MV-4-11 (cell line): ENCODE measurements at regions not wholly inside any gene's neighbourhood (a gene's known extent, or its start where the extent isn't known, plus 50 kb on each side); places are given as distances from the start of the nearest gene placed in this dataset.
A peak's percentile ranks its signal among the peaks of the same experiment; 100 is the strongest.
"Not testable (repeated sequence)": the region's sequence is repeated elsewhere in the genome, so short reads cannot be mapped to it uniquely, and the experiment has no call there.

ENCODE experiments used
- DNase-seq: peaks from one replicate; lab custom pipeline; 2025; lab: John Stamatoyannopoulos, UW

DNA sequence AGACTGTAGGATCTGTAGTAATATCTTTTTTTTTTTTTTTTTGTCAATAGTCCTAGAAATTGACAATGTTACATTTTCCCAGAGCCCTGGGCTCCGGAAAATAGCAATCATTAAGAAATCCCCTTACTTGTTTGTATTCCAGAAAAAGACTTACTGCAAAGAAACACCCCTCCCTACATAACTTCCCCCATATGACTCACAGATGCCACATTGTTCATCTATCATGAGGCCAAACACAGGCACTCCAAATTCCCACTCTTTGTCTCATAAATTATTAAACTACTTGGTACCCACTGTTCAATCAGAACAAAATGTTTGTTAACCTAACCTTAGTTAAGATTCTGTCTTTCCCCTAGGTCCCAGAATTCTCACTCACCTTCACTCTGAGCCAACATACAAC, 53.5 kb downstream of the TEX51 start:
- no peak for DNase-seq

DNA sequence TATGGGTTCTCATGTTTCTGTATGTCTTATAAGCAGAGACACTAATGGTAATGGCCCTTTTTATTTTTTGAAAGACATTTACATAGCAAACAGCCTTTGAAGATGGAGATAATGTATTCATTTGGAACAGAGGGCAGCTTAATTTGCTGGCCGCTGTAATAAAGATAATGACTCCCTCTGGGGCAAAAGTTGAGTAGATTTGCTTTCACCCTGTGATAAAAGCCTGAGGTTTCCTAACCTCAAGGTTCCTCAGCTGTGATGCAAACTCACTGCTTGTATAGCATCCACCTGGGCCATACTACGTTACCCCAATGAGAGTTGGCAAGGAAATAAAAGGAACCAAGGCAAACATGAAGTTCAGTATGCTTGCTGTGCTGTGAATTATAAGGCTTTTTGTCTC, 54.8 kb downstream of the TEX51 start:
- no peak for DNase-seq

DNA sequence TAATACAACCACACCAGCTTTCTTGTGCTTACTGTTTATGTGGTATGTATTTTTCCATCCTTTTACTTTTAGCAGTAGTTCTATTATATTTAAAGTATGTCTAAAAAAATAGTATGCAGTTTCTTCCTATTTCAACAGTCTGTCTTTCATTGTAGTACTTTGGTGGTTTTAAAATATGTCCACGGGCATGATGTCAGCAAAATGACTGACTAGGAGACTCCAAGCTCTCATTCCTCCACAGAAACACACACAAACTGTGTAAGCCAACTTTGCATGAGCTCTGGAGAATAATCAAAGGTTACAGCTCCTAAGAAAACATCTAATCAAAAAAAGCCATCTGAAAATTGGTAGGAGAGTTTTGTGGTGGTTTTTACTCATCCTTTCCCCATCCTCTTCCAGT, 56.1 kb downstream of the TEX51 start:
- DNase-seq, result no peak

DNA sequence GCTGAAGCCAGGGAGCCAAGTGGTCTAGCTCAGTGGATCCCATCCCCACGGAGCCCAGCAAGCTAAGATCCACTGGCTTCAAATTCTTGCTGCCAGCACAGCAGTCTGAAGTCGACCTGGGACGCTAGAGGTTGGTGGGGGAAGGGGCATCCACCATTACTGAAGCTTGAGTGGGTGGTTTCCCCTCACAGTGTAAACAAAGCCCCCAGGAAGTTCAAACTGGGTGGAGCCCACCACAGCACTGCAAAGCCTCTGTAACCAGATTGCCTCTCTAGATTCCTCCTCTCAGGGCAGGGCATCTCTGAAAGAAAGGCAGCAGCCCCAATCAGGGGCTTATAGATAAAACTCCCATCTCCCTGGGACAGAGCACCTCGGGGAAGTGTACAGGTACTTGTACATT, 58.1 kb downstream of the TEX51 start:
- DNase-seq, result not testable (repeated sequence)

DNA sequence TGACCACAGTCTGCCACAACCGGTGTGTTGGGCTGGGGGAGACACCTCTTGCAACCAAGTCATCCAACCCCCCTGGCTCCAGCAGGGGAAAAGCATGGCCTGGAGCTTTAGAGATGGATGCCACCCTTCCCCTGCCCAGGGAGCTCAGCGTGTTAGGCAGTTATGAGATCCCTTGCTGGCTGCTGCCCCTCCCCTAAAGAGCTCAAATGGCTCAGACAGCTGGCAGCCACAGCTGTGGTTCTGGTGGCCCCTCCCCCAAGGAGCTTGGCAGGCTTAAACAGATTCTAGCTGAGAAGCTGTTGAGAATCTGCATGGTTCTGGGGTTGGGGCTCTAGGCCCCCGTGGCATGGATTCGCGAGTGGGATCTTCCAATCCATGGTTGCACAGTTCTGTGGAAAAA, 64.7 kb downstream of the TEX51 start:
- DNase-seq, result no peak

DNA sequence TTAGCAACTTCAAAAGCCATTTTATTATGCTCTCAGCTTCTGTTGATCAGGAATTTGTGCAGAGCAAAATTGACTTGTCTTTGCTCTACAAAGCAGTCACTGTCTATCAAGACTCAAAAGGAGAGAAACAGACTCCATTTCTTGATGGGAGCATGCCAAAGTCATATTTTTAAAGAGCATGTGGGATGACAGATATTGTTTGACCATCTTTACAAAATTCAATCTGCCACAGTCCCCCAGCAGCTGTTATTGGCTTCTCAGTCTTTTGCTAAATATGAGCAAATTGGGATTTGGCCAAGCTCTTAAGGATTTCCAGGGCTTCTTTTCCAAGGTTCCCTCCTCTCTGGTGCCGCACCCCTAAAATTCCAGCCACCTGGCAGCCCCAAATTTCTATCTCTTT, 67.9 kb downstream of the TEX51 start:
- no peak for DNase-seq

DNA sequence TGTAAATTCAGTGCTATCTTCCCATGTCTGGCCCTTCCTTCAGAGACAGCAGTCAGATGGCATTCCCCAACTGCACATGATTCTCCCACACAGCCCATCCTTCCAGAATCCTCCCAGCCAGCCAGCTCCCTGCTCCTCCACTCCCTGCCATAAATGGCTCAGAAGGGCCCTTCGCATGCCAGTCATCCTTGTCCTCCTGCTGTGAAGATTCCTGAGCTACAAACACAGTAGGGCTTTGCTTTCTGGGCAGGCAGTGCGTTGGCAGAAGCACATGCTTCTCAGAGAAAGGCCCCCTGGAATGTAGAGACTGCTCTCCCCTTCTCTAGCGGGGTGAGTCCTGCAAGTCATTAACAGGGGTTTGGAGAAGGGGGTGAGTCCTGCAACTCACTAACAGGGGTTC, 71.9 kb downstream of the TEX51 start:
- DNase-seq, result no peak

DNA sequence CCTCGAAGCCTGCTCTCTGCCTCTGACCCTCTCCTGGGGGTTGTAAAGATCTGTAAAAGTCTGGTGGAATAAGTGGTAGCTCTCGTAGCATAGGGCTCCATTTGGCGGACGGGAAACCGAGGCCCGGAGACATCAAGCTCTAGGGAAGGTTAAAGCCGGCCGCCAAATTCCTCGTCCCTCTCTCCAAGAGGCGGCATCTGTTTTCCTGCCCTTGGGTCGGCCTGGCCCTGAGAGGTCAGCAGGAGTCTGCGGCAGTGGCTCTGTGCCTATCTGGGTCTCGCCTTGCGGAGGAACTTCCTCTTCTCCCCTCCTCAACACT, 72.4 kb downstream of the TEX51 start:
- DNase-seq, result no peak

DNA sequence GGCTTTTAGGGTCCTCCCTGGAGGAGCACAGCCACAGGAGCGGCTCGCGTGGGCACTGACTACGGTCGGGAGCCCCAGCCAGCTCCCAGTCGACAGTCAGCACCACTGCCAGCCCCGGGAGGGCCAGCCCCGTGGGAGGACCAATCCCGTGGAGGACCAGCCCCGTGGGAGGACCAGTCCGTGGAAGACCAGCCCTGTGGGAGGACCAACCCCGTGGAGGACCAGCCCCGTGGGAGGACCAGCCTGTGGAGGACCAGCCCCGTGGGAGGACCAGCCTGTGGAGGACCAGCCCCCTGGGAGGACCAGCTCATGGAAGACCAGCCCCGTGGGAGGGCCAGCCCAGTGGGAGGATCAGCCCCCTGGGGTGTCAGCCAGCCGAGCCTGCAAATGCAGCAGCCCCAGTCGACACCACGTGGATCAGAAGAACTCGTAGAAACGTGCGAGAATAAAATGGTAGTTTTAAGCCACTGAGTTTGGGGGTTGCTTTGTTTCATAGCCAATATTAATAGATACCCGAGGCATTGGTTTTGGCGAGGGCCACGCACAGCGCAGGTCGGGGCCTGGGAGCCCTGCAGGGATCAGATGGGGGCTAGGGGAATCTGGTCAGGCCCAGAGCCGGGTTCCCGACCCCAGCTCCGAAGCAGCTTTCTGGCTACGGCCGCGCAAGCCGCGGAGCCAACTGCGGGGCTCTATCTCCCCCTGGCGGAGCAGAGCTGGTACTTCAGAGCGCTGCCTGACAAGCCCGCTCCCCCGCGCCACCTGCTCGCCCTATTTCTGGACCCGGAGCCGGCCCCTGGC, 73.0 kb downstream of the TEX51 start:
- DNase-seq, result peak; percentile 45

DNA sequence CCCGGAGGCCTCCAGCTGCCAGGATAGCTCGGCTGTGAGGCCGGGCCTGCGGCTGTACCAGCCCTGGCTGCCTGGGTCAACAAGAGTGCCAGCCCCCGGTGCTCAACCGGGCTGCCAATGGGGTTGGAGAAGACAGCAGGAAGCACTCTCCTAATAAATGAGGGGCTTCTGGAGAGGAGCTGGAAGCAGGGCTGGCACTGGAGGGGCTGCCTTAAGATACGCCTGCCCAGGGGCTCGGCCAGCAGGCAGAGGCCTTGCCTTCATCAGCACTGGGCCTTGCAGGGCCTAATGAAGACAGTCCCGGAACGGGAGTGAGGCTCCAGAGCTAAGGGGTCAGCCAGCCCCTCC, 73.6 kb downstream of the TEX51 start:
- no peak for DNase-seq

DNA sequence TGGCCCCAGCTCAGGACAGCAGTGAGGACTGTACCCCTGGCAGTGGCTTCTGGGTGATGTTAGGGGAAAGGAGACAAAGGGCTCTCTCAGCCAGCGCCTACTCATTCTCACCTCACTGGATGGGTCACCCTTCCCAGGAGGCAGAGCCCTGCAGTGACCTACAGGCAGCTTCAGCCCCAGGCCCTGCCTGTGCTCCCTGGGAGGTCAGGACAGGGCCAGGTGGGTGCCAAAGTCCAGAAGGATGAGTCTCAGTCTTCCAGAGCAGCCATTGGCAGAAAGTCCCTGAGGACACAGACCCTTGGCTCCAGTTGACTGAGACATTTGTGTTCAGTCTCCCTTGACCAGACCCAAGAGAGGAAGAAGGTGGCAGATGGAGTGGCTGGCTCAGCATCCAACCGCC, 75.1 kb downstream of the TEX51 start:
- DNase-seq, result no peak

DNA sequence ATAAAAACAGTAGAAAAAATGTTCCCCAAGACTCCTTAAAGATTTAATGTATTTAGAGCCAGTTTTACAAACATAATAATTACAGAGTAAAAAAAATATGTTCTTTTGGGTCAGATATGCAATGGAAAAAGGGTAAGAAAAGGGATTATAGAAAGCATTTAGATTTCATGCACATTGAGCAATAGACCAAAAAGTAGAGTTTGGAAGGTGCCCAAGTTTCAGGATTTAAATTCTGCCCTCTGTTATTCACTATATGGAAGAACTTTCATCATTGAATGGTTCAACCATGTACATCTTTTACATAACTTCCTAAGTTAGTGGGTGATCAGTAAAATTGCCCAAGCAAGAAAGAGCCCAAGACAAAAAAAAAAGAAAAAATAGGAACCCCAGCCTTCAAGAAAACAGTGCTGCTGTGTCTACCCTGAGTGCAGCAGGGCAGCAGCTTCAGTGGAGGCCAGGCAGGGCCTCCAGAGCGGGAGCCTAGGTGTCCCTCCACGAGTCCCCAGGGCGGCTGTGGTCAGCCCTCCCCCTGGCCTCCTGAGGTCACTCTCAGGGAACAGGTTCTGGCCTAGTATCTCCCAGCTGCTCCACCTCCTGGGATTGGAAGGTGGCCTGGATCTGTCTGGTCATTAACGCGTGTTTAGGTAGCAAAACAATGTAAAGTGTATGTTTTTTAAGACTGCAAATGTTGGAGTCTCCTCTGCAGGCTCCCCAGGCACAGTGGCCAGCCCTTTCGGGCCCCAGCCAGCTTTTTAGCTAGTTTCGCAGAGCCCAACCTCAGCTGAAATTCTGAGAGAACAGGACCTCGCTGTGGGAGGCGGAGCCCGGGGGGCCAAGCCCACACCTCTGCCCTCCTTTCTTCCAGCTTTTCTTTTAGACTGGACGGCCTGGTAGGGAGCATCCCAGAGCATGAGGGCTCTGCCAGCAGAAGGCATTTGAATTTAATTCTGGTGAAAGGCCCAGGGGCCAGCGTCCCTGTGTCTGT, 77.3 kb downstream of the TEX51 start:
- peak; percentile 77 for DNase-seq

DNA sequence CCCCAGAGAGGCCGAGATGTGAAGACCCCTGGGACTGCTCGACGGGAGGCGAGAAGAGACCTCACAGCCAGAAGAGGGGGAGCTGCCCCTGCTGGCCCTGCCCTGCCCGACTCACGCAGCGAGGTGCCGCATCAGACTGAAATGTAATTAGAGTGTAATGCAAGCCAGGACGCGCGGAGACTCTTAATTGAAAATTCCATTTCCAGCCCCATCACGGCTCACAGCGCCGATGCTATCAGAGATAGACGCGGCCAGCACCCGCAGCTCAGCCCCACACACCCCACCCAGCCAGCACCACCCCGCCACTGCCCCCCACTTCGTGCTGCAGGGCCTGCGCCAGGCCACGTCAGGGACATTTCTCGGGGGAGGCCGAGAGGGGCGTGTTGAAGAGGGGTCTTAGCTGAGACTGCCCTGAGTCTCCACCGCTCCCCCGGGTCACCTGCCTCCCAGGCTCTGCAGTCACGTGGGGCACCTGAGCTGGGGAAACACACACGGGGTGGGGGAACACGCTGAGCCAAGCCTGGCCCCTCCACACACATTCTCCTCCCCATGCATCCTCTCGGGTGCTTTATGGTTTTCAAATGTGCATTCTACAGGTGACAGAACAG, 78.1 kb downstream of the TEX51 start:
- DNase-seq, result no peak

DNA sequence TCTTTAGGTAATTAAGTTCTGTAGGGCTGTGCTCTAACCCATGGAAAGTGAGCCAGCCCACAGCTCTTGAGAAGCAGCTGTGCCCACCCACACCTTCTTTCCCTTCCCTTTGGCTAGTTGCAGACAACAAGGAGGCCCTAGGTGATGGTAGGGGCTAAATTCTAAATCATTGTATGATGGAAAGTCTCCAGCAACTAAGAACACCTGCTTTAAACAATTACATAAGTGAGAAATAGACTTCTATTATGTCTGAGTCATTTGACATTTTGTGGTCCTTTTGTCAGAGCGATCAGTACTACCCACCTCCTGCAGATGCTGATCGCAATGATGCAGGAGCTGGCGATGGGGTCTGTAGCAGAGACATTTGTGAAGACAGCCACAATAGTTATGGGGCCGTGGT, 79.6 kb downstream of the TEX51 start:
- DNase-seq, result no peak

DNA sequence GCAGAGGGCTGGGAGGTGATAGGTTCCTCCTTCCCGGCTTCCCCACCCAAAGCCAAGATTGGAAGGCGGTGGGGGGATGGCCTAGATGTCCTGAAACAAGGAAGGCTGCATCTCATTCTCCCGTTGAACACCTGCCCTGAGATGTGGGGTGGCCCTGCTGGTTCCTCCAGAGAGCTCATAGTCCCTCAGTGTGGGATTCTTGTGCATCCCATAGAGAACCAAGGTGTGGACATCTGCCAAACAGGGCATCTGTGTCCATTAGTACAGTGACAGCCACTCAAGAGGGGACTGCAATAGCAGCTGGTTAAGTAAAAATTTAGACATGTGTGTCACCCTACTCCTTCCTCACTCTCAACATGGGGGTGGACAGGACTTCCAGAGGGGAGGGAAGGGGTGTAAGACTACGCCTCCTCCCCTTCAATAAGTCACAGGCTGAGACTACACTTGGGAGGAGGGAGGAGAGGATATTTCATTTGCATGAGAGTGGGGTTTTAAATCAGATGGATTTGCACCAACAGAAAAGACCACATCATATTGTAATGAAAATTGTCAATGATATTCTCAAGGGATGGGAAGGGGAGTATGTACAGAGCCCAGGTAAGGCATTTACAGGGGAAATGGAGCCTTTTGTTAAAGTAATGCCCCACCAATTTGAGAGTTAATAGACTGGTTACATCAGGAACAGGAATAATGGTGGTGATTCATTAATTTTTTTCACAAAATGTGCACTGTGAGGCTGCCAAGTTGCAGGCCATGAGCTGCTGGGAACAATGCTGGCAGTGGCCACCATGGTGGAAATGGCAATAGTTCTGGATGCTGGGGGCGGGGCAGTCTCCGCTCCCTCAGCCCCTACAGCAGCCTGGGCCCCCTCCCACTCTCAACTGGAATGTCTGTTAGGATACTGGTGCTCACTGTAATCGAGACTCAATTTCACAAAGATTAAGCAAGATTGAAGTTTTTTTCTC, 80.6 kb downstream of the TEX51 start:
- DNase-seq, result no peak

DNA sequence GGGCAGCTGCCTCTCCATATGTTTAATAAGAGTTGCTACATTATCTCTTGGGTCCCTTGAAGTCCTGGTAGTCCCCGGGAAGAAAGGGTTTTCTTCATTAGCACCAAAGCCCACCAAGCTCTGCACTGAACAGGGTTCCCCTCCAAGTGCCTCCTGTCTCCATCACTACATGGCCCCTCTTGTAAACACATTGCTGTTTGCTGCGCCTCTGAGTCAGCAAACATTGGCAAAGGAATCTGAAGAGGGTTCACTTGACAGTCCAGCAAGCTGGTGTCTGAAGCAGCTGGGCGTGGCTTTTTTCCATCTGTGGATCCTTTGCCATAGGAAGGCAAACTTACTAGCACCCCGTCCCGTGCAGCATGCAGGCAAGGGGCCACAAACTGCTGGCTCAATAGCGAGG, 82.8 kb downstream of the TEX51 start:
- DNase-seq, result no peak

DNA sequence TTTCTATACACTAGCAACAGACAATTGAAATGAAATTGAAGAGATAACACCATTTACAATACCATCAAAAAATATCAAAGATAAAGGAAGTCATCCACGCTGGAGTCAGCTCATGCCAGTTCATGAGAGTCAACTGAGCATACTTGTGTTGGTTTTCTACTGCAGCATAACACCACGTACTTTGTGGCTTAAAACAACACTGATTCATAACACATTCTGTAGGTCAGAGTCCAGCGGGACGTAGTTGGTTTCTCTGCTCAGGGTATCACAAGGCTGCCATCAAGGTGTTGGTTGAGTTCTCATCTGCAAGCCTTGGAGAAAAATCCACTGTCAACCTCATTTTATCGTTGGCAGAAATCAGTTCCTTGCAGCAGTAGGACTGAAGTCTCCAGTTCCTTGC, 84.2 kb downstream of the TEX51 start:
- DNase-seq, result no peak

DNA sequence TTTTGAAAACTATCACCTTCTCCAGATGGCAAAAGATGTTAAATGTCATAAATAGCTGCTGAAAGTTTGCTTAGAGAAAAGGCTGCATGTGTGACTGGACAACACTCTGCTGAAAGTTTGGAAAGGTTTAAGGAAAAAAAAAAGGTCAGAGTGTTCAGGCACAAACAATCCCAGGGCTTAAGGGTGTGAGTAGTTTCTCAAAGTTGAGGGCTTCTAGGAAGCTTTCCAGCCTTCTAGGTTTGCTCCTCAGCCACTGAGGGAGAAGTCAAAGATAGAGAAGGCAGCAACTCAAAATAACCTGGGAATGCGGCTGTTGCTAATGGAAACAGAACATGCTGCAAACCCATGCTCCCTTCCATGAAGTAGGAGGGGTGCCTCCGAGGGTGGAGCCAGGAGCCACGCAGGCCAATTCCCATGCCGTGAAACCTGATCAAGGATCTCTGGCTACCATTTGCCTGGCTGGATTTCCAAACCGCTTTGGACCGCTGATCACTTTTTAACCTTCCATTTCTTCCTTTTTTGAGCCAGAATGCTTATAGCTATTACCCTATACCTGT, 88.0 kb downstream of the TEX51 start:
- no peak for DNase-seq

DNA sequence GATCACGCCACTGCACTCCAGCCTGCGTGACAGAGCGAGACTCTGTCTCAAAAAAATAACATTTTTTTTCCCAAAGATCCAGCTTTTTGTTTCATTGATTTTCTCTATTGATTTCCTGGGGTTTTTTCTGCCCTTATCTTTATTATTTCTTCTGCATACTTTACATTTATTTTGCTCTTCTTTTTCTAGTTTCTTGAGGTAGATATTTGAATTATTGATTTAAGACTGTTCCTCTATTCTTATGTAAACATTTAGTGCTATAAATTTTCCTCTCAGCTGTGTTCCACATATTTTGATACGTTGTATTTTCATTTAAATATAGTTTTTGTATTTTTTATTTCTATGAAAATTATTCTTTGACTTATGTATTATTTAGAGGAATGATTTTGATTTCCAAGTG, 89.8 kb downstream of the TEX51 start:
- no peak for DNase-seq

DNA sequence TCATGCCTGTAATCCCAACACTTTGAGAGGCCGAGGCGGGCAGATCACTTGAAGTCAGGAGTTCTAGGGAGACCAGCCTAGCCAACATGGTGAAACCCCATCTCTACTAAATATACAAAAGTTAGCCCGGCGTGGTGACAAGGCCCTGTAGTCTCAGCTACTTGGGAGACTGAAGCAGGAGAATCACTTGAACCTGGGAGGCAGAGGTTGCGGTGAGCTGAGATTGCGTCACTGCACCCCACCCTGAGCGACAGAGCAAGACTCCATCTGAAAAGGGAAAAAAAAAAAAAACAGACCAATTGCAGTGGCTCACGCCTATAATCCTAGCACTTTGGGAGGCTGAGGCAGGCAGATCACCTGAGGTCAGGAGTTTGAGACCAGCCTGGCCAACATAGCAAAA, 90.4 kb downstream of the TEX51 start:
- DNase-seq, result not testable (repeated sequence)

DNA sequence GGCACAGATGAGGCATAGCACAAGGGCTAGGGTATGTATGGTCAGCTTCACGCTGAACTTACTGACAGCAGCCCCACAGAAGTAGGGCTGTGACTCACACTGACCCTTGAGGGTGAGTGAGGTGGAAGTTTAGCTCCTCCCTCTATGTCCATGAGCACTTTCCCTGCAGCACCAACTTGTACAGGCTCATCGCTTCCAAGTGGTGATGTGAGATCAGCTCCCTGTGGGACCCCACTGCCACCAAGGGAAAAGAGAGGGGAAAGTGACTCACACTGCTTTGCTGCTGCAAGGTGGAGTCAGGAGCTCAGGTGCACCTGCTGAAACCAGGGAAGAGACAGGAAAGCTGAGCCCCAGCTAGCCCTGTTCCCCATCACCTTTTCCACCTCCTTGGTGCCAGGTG, 91.5 kb downstream of the TEX51 start:
- DNase-seq, result no peak
